PFSK-1 (cell line): ENCODE measurements at regions not wholly inside any gene's neighbourhood (a gene's known extent, or its start where the extent isn't known, plus 50 kb on each side); places are given as distances from the start of the nearest gene placed in this dataset.

Source experiments
- FOXP2 ChIP-seq: optimal IDR thresholded peaks from 2 replicates; pipeline ENCODE3; 2011; ENCODE audit warnings: borderline replicate concordance, control low read depth, inconsistent platforms; ENCODE audit not compliant: insufficient read depth; ENCODE audit errors: extremely low read length, extremely low read depth
- POLR2AphosphoS5 ChIP-seq: IDR thresholded peaks from 2 replicates; pipeline ENCODE4 v1.6.1; 2012; ENCODE audit warnings: low read depth, mild to moderate bottlenecking, control low read depth, low read length, moderate library complexity
- SIN3A ChIP-seq: IDR thresholded peaks from 2 replicates; pipeline ENCODE4 v1.6.1; 2012; ENCODE audit warnings: mild to moderate bottlenecking, low read length, moderate library complexity, borderline replicate concordance; ENCODE audit not compliant: insufficient read depth
- TAF1 ChIP-seq: IDR thresholded peaks from 2 replicates; pipeline ENCODE4 v1.6.1; 2012; ENCODE audit warnings: low read length, control low read depth, borderline replicate concordance; ENCODE audit not compliant: insufficient read depth
- TF ChIP-seq, protein P1 (sequence below), 2 experiments: IDR thresholded peaks; 2 replicates each; pipeline versions ENCODE4 v1.6.1 to v1.8.0; 2011 to 2012; ENCODE audit warnings: low read depth in 2 of 2, low read length in 2 of 2, control low read depth in 1 of 2, inconsistent platforms in 1 of 2, mild to moderate bottlenecking in 1 of 2, moderate library complexity in 1 of 2; ENCODE audit not compliant: insufficient read depth in 1 of 2

DNA sequence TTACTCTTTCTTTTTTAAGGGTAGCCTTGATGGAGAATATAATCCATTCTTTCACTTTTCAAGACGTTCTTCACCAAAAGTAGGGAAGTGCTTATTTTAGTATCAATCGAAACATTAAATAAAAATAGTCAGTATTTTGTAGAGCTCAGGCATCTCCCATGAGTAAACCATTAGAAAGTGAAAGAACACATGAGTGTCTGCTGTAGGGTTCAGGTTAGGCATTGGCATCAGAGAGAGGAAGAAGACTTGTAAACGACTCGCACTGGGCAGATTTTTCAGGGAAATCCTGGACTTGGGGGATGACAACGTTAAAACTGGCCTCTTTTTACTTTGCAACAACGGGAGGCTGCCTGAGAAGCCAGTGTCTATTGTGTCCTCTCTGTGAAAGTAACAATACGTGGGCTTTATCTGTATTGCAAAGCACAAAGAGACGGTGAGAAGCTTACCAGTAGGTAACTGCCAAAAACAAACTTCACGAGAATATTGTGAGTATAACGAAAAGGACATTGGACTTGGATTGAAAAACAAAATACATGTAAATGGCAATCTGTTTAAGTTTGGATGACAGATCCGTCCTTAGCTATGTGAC lies 451.7 kb downstream of the PYDC2 start:
- no peak for TF ChIP-seq FOXP2
- TF ChIP-seq, protein P1, sequence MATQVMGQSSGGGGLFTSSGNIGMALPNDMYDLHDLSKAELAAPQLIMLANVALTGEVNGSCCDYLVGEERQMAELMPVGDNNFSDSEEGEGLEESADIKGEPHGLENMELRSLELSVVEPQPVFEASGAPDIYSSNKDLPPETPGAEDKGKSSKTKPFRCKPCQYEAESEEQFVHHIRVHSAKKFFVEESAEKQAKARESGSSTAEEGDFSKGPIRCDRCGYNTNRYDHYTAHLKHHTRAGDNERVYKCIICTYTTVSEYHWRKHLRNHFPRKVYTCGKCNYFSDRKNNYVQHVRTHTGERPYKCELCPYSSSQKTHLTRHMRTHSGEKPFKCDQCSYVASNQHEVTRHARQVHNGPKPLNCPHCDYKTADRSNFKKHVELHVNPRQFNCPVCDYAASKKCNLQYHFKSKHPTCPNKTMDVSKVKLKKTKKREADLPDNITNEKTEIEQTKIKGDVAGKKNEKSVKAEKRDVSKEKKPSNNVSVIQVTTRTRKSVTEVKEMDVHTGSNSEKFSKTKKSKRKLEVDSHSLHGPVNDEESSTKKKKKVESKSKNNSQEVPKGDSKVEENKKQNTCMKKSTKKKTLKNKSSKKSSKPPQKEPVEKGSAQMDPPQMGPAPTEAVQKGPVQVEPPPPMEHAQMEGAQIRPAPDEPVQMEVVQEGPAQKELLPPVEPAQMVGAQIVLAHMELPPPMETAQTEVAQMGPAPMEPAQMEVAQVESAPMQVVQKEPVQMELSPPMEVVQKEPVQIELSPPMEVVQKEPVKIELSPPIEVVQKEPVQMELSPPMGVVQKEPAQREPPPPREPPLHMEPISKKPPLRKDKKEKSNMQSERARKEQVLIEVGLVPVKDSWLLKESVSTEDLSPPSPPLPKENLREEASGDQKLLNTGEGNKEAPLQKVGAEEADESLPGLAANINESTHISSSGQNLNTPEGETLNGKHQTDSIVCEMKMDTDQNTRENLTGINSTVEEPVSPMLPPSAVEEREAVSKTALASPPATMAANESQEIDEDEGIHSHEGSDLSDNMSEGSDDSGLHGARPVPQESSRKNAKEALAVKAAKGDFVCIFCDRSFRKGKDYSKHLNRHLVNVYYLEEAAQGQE (IDR thresholded peaks at IDR 0.05; ENCODE audit: insufficient read depth in 1 of 2, low read depth in 2 of 2, low read length in 2 of 2) = no peak
- TF ChIP-seq POLR2AphosphoS5 = no peak
- no peak for TF ChIP-seq SIN3A
- no peak for TF ChIP-seq TAF1

DNA sequence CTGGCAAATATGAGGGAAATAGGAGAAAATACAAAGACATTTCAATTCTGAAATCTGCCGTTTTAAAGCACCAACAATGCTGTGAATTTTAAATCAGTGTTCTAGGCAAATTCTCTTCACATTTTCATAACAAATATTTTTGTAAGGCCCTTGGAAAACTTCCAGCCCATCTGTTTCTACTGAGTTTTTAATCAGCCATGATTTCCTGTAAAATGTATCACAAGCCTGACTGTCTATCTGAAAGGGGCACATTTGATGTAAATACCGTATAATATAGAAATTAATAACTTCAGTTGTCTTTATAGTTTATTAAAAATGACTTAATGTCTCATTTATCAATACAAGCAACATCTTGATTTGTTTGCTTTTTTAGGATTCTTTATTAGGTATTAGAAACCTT lies 454.7 kb downstream of the PYDC2 start:
- TF ChIP-seq TAF1 (no peak), POLR2AphosphoS5 (no peak), FOXP2 (no peak), SIN3A (no peak)
- TF ChIP-seq, protein P1 (IDR thresholded peaks at IDR 0.05; ENCODE audit: insufficient read depth in 1 of 2, low read depth in 2 of 2, low read length in 2 of 2) = no peak

DNA sequence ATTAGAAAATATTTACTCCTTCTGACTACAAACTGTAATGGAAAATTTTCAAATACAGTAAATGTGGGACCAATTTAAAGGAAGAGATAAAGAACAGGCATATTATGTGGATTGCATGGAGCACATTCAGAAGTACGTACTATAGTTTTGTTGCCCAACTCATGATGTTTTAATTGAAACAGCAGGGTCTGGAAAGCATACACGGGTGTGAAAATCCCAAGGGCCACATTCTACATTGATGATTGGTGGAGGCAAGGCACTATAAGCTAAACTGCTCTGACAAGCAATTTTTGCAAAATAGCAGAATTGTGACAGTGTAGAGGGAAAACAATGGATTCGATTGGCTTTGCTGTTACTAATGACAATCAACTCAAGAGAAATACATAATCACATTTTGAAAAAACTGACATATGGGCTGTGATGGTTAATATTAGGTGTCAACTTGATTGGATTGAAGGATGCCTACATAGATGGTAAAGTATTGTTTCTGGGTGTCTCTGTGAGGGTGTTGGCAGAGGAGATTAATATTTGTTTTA lies 458.6 kb downstream of the PYDC2 start:
- TF ChIP-seq TAF1 (no peak), SIN3A (no peak), FOXP2 (no peak), POLR2AphosphoS5 (no peak)
- TF ChIP-seq, protein P1 (IDR thresholded peaks at IDR 0.05; ENCODE audit: insufficient read depth in 1 of 2, low read depth in 2 of 2, low read length in 2 of 2) = no peak

DNA sequence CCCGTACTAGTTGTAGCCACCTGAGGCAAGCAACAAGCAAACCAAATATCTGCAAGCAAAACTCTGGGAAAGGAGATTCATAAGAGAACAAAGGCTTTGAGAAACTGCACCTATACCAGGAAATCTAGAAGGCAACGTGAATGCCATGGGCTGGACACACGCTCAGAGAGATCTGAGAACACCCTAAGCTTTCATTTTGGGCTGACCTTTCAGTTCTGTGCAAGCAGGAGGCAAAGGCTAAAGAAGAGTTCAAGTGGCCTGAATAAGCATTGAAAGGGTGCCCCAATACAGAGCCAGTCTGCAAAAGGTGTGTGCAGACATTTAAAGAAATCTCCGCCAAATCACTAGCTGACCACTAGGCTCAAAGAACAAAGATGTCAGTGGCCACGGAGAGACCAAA lies 461.6 kb downstream of the PYDC2 start:
- TF ChIP-seq FOXP2 (no peak), SIN3A (no peak), TAF1 (no peak), POLR2AphosphoS5 (no peak)
- TF ChIP-seq, protein P1 (IDR thresholded peaks at IDR 0.05; ENCODE audit: insufficient read depth in 1 of 2, low read depth in 2 of 2, low read length in 2 of 2) = no peak

DNA sequence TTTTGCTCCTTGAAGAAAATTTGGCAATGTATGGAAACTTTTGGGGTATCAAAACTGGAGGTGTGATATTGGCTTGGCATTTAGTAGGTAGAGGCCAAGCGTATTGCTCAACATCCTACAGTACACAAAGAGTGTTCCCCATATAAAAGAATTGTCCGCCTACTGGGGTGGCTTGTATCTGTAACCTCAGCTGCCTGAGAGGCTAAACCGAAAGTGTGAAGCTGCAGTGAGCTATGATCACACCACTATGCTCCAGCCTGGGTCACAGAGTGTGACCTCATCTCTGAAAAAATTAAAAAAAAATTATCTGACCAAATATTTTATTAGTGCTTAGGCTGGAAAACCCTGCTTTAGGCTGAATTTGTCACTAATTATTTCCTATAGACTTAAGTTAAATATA lies 483.9 kb downstream of the PYDC2 start:
- TF ChIP-seq, protein P1 (IDR thresholded peaks at IDR 0.05; ENCODE audit: insufficient read depth in 1 of 2, low read depth in 2 of 2, low read length in 2 of 2) = no peak
- TF ChIP-seq TAF1 = no peak
- TF ChIP-seq SIN3A = no peak
- TF ChIP-seq POLR2AphosphoS5 = no peak
- TF ChIP-seq FOXP2 = no peak
